WERI-Rb-1 (cell line): ENCODE measurements at regions not wholly inside any gene's neighbourhood (a gene's known extent, or its start where the extent isn't known, plus 50 kb on each side); places are given as distances from the start of the nearest gene placed in this dataset.

Experiments
- DNase-seq: peaks from one replicate; pipeline ENCODE4 v3.0.0-alpha.2; 2020
- H3K27ac ChIP-seq: fragments of 250-450 bp; sonication (Bioruptor Pico); 2 replicates; pipeline ENCODE4 v1.5.1; 2020; ENCODE audit warnings: mild to moderate bottlenecking, moderate library complexity
- H3K27me3 ChIP-seq: fragments of 250-450 bp; sonication (Bioruptor Pico); 2 replicates; pipeline ENCODE4 v1.5.1; 2021; ENCODE audit warnings: mild to moderate bottlenecking, low read depth, moderate library complexity; ENCODE audit not compliant: insufficient read depth, severe bottlenecking
- H3K36me3 ChIP-seq: fragments of 250-450 bp; sonication (Bioruptor Pico); 2 replicates; pipeline ENCODE4 v1.5.1; 2020; ENCODE audit warnings: mild to moderate bottlenecking, moderate library complexity
- H3K4me3 ChIP-seq: 2 replicates; pipeline ENCODE4 v1.5.1; 2011; ENCODE audit warnings: low read depth, mild to moderate bottlenecking, control low read depth, low read length
- H3K9me3 ChIP-seq: fragments of 250-450 bp; sonication (Bioruptor Pico); 2 replicates; pipeline ENCODE4 v1.5.1; 2021; ENCODE audit warnings: mild to moderate bottlenecking, moderate library complexity; ENCODE audit not compliant: severe bottlenecking
- CTCF ChIP-seq: IDR thresholded peaks from 2 replicates; pipeline ENCODE4 v1.5.1; 2011; ENCODE audit warnings: low read depth, mild to moderate bottlenecking, control low read depth, inconsistent platforms, low read length

DNA sequence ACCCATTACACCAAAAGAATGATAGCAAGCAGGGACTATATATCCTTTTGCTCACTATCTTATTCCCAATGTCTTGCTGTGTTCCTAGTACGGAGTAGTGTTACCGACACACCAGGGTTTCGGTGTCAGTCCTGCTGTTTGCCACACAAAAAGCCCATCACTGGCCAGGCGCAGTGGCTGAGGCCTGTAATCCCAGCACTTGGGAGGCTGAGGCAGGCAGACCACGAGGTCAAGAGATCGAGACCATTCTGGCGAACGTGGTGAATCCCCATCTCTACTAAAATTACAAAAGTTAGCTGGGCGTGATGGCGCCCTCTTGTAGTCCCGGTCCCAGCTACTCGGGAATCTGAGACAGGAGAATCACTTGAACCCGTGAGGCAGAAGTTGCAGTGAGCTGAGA is 1467.3 kb upstream of the MIR17HG start:
- no peak overlapping the region for H3K4me3 ChIP-seq
- TF ChIP-seq CTCF: no peak
- no peaks in the 10 kb centered on the region for H3K36me3 ChIP-seq
- DNase-seq: no peak
- no peaks in the 10 kb centered on the region for H3K27me3 ChIP-seq
- H3K27ac ChIP-seq: no peak overlapping the region
- H3K9me3 ChIP-seq: no peaks in the 10 kb centered on the region

- Histone ChIP-seq H3K27me3 (no peaks in the 10 kb centered on the region), H3K9me3 (no peaks in the 10 kb centered on the region), H3K27ac (no peak overlapping the region), H3K4me3 (no peak overlapping the region), H3K36me3 (no peaks in the 10 kb centered on the region)
- TF ChIP-seq CTCF: no peak
- no peak for DNase-seq
Observed at GRCh38 chr13:89883893-89884448, 1463.5 kb upstream of the MIR17HG start.

DNA sequence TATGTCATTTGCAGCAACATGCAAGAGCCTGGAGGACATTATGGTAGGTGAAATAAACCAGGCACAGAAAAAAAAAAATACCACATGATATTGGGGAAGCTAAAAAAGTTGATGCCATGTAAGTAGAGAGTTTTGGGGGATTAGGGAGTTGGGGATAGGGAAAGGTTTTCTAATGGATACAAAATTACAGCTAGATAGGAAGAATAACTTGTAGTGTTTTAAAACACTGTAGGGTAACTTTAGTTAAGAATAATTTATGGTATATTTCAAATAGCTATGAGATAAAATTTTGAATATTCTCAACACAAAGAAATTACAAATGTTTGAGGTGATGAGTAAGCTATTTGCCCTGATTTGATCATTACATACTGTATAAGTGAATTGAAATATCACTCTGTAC is 1456.7 kb upstream of the MIR17HG start:
- no peak for DNase-seq
- H3K4me3 ChIP-seq: no peak overlapping the region
- no peaks in the 10 kb centered on the region for H3K36me3 ChIP-seq
- H3K9me3 ChIP-seq: peaks cover 4% of the 10 kb centered on the region
- H3K27me3 ChIP-seq: no peaks in the 10 kb centered on the region
- TF ChIP-seq CTCF: no peak
- no peak overlapping the region for H3K27ac ChIP-seq

DNA sequence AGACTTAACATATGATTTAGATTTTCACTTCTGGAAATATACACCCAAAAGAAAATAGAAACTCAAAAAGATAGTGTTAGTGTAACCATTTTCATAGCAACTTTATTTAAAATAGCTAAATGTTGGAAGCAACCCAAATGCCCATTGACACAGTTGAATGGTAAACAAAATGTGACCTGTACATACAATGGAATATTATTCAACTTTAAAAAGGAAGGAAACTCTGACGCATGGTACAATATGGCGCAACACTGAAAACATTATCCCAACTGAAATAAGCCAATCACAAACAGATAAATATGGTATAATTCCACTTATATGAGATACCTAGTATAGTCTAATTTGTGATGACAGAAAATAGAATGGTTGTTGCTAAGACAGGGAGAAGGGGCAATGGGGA is 1456.1 kb upstream of the MIR17HG start:
- Histone ChIP-seq H3K27me3 (no peaks in the 10 kb centered on the region), H3K4me3 (no peak overlapping the region), H3K27ac (no peak overlapping the region), H3K36me3 (no peaks in the 10 kb centered on the region), H3K9me3 (peaks cover 4% of the 10 kb centered on the region)
- DNase-seq: no peak
- TF ChIP-seq CTCF: no peak

DNA sequence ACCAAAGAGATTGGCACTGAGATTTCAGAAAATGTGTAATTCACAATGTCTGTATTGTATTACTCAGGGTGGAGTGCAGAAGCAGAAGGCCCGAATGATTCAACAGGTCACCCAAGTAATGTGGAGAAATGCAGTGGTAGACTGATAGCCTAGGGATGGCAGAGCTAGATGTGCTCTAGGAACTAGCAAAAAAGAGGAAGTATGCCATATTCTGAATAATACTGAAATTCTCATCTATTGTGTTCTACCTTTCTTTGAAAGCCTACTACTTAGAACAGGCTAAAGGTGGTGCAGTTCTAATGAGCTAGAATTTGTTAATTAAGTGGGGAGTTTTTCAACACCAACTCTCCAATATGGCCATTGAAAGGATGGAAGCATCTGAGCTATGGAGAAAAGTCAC is 1449.8 kb upstream of the MIR17HG start:
- H3K9me3 ChIP-seq: no peaks in the 10 kb centered on the region
- H3K27ac ChIP-seq: no peak overlapping the region
- H3K36me3 ChIP-seq: no peaks in the 10 kb centered on the region
- no peaks in the 10 kb centered on the region for H3K27me3 ChIP-seq
- TF ChIP-seq CTCF: no peak
- no peak overlapping the region for H3K4me3 ChIP-seq
- DNase-seq: no peak
